MM.1S (cell line): ENCODE measurements at regions not wholly inside any gene's neighbourhood (a gene's known extent, or its start where the extent isn't known, plus 50 kb on each side); places are given as distances from the start of the nearest gene placed in this dataset.
A peak's percentile ranks its signal among the peaks of the same experiment; 100 is the strongest.

Source experiments
- DNase-seq: peaks from one replicate; pipeline ENCODE4 v3.0.0-alpha.2; 2015
- H2AFZ ChIP-seq: fragments of 300-600 bp; sonication (generic); 2 replicates; pipeline ENCODE4 v1.6.0; 2016; ENCODE audit warnings: antibody characterized with exemption, low read length
- H3F3A ChIP-seq: fragments of 300-600 bp; sonication (generic); 2 replicates; pipeline ENCODE4 v1.6.1; 2016; ENCODE audit warnings: mild to moderate bottlenecking, antibody characterized with exemption, low read length, moderate library complexity, mixed read lengths; ENCODE audit not compliant: insufficient read depth
- H3K27ac ChIP-seq: fragments of 300-600 bp; sonication (generic); 2 replicates; pipeline ENCODE4 v1.5.1; 2016; ENCODE audit warnings: mild to moderate bottlenecking, low read length
- H3K27me3 ChIP-seq: fragments of 300-600 bp; sonication (generic); replicated peaks from 2 replicates; pipeline ENCODE4 v1.6.0; 2016; ENCODE audit warnings: low read length; ENCODE audit not compliant: insufficient read depth
- H3K36me3 ChIP-seq: fragments of 300-600 bp; sonication (generic); replicated peaks from 2 replicates; pipeline ENCODE4 v1.6.1; 2016; ENCODE audit warnings: mild to moderate bottlenecking, low read length, mixed read lengths; ENCODE audit not compliant: insufficient read depth
- H3K4me1 ChIP-seq: fragments of 300-600 bp; sonication (generic); 2 replicates; pipeline ENCODE4 v1.6.1; 2016; ENCODE audit warnings: low read length, mixed read lengths
- H3K4me2 ChIP-seq: fragments of 300-600 bp; sonication (generic); 2 replicates; pipeline ENCODE4 v1.6.0; 2016; ENCODE audit warnings: low read depth, low read length
- H3K4me3 ChIP-seq: fragments of 300-600 bp; sonication (generic); 2 replicates; pipeline ENCODE4 v1.5.1; 2016; ENCODE audit warnings: low read length, mixed read lengths
- H3K79me2 ChIP-seq: fragments of 300-600 bp; sonication (generic); 2 replicates; pipeline ENCODE4 v1.6.1; 2016; ENCODE audit warnings: mixed run types, low read length, mixed read lengths
- H3K9ac ChIP-seq: fragments of 300-600 bp; sonication (generic); 2 replicates; pipeline ENCODE4 v1.6.1; 2016; ENCODE audit warnings: low read length, mixed read lengths
- H3K9me2 ChIP-seq: fragments of 300-600 bp; sonication (generic); replicated peaks from 2 replicates; pipeline ENCODE4 v1.6.1; 2016; ENCODE audit warnings: mild to moderate bottlenecking, low read length, mixed read lengths; ENCODE audit not compliant: insufficient read depth
- H3K9me3 ChIP-seq: fragments of 300-600 bp; sonication (generic); replicated peaks from 2 replicates; pipeline ENCODE4 v1.6.1; 2016; ENCODE audit warnings: mild to moderate bottlenecking, low read length, mixed read lengths; ENCODE audit not compliant: insufficient read depth
- H4K20me1 ChIP-seq: fragments of 300-600 bp; sonication (generic); 2 replicates; pipeline ENCODE4 v1.6.1; 2016; ENCODE audit warnings: mild to moderate bottlenecking, low read length, moderate library complexity, mixed read lengths; ENCODE audit not compliant: insufficient read depth
- CTCF ChIP-seq: fragments of 300-600 bp; sonication (generic); IDR thresholded peaks from 2 replicates; pipeline ENCODE4 v1.5.1; 2016; ENCODE audit warnings: antibody characterized with exemption, low read length, mixed read lengths
- EZH2 ChIP-seq: fragments of 300-600 bp; sonication (generic); optimal IDR thresholded peaks from 2 replicates; pipeline ENCODE3; 2017; ENCODE audit warnings: low read depth, mild to moderate bottlenecking, antibody characterized with exemption, low read length, mixed read lengths
- EZH2phosphoT487 ChIP-seq: fragments of 300-600 bp; sonication (generic); IDR thresholded peaks from 2 replicates; pipeline ENCODE4 v1.6.1; 2018; ENCODE audit warnings: antibody characterized with exemption, low read length

GRCh38 chr18:54020156-54020745, 204.2 kb downstream of the MBD2 start:
- no peak overlapping the region for H3K9ac ChIP-seq
- H3K9me3 ChIP-seq: no peaks in the 10 kb centered on the region
- H3K9me2 ChIP-seq: no peaks in the 10 kb centered on the region
- no peak overlapping the region for H2AFZ ChIP-seq
- H3K36me3 ChIP-seq: no peaks in the 10 kb centered on the region
- H3K4me1 ChIP-seq: peaks cover 8% of the 10 kb centered on the region
- H3K4me2 ChIP-seq: 0 out of 2 replicates have a peak overlapping the region, but pooled peaks have one; percentile 27
- no peak overlapping the region for H3K4me3 ChIP-seq
- H3F3A ChIP-seq: no peaks in the 10 kb centered on the region
- H3K79me2 ChIP-seq: no peaks in the 10 kb centered on the region
- TF ChIP-seq EZH2: no peak
- no peak for TF ChIP-seq EZH2phosphoT487
- TF ChIP-seq CTCF: no peak
- no peaks in the 10 kb centered on the region for H3K27me3 ChIP-seq
- DNase-seq: no peak
- H3K27ac ChIP-seq: no peak overlapping the region
- H4K20me1 ChIP-seq: no peaks in the 10 kb centered on the region

- no peak overlapping the region for H3K9ac ChIP-seq
- no peak for TF ChIP-seq EZH2
- no peak for TF ChIP-seq EZH2phosphoT487
- no peak for TF ChIP-seq CTCF
Observed at GRCh38 chr18:54019641-54020040, 204.8 kb downstream of the MBD2 start.

GRCh38 chr18:54013452-54013851, 211.0 kb downstream of the MBD2 start:
- H3K36me3 ChIP-seq: no peaks in the 10 kb centered on the region

More at GRCh38 chr18:54019641-54020040, 204.8 kb downstream of the MBD2 start:
- H3K4me2 ChIP-seq: peak overlapping the region; percentile 27; the same call in 1 of the 2 replicates
- H4K20me1 ChIP-seq: no peaks in the 10 kb centered on the region
- H3K27me3 ChIP-seq: no peaks in the 10 kb centered on the region
- H3K79me2 ChIP-seq: no peaks in the 10 kb centered on the region
- no peaks in the 10 kb centered on the region for H3K9me3 ChIP-seq
- no peak overlapping the region for H3K4me3 ChIP-seq
- H3K27ac ChIP-seq: no peak overlapping the region
- no peak overlapping the region for H2AFZ ChIP-seq
- peak; percentile 28 for DNase-seq
- H3K36me3 ChIP-seq: no peaks in the 10 kb centered on the region
- peaks cover 8% of the 10 kb centered on the region for H3K4me1 ChIP-seq
- H3F3A ChIP-seq: no peaks in the 10 kb centered on the region
- H3K9me2 ChIP-seq: no peaks in the 10 kb centered on the region

More at GRCh38 chr18:54013452-54013851, 211.0 kb downstream of the MBD2 start:
- Histone ChIP-seq H3K79me2 (no peaks in the 10 kb centered on the region), H3K4me2 (no peak overlapping the region), H3K9me3 (no peaks in the 10 kb centered on the region), H3K27ac (no peak overlapping the region), H3K27me3 (no peaks in the 10 kb centered on the region), H3K9ac (no peak overlapping the region), H3K4me1 (0 out of 2 replicates have a peak, but pooled peaks cover under 1% of the 10 kb centered on the region), H2AFZ (no peak overlapping the region), H4K20me1 (no peaks in the 10 kb centered on the region), H3F3A (no peaks in the 10 kb centered on the region), H3K9me2 (no peaks in the 10 kb centered on the region), H3K4me3 (no peak overlapping the region)
- TF ChIP-seq EZH2: no peak
- TF ChIP-seq EZH2phosphoT487: no peak
- TF ChIP-seq CTCF: no peak
- DNase-seq: no peak
